Skin of body (tissue), 1 donor: ENCODE measurements at regions not wholly inside any gene's neighbourhood (a gene's known extent, or its start where the extent isn't known, plus 50 kb on each side); places are given as distances from the start of the nearest gene placed in this dataset.
"Not testable (repeated sequence)": the region's sequence is repeated elsewhere in the genome, so short reads cannot be mapped to it uniquely, and the experiment has no call there.

ENCODE experiments used
- DNase-seq: peaks from one replicate; lab custom pipeline; 2025; lab: John Stamatoyannopoulos, UW

DNA sequence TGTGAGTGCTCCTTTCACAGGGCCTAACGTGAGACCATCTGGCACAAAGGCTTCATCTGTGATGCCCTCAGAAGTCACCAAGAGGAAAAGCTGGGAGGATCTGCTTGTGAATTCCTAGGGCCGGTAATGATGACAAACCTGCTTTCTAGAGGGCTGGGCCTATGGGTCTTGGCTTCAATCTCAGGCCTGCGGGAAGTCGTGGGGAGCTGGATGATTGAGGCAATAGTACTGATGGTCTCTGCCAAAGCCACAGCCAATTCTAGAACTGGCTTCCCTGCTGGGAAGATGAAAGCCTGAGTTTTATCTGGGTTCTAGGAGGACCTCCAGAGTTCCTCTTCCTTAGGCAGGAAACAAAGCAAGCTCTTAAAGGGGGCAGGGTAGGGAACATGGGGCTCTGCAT, 102.7 kb downstream of the TMEM215 start:
- no peak for DNase-seq

DNA sequence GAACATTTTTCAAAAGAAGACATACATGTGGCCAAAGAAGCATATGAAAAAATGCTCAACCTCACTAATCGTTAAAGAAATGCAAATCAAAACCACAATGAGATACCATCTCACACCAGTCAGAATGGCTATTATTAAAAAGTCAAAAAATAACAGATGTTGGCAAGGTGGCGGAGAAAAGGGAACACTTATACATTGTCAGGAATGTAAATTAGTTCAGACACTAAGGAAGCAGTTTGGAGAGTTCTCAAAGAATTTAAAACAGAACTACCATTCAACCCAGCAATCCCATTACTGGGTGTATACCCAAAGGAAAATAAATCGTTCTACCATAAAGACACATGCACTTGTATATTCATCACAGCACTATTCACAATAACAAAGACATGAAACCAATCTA, 106.9 kb downstream of the APTX start:
- not testable (repeated sequence) for DNase-seq

DNA sequence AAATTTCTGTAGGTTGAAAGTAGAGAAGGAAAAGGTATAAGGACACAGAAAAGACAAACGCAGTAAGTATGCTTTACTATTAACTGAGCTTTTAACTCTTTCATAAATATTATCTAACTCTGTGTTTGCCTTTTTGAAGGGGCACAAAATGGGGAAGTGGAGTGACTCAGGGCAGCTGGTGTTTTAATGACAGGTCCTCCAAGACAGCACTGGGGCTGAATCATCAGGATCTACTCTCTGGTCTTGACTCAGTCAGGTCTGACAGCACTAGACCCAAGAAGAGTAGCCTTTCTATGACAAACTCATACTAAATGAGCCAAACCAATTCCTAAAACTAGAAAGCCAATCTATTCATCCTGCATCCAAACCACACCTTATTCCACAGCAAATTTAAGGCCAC, 102.2 kb downstream of the APTX start:
- no peak for DNase-seq

- no peak for DNase-seq
These were observed 101.7 kb downstream of the APTX start for GRCh38 chr9:32899761-32900160.

GRCh38 chr9:32906213-32906612, 95.2 kb downstream of the APTX start:
- no peak for DNase-seq

DNA sequence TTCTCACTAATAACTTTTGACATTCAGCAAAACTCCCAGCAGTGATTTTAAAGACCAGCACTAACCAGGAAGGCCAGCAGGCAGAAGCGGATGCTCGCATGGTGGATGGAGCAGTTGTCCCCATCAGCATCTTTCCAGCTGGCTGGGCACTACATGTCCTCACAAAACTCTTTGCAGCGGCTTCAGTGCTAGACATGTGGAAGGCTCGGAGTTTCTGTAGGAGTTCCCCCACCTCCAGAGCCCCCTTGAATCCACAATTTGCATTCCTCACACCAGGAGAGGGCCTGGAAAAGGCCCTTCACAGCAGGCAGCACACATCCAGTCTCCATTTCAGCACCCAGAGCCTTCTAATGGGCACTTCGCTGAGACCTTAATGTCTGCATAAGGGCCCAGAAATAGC, 85.6 kb downstream of the APTX start:
- no peak for DNase-seq

DNA sequence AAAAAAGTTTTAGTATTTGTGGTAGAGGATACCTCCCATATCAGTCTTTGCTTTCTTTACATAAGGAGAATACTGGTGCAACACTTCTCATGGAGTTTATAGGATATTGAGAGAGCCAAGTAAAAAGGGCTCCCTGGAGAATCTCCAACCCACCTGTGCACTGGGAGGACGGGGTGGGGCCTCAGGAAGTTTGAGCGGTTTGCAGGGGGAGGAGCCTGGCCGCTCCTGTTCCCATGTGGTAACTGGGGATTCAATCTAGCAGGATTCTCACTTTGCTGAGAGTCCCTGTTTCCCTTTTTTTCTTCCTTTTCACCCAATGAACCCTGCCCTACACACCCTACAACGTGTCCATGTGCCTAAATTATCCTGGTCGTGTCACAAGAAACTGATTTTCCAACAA, 82.8 kb downstream of the APTX start:
- DNase-seq: no peak
